GM23338 (cell line): ENCODE measurements at regions not wholly inside any gene's neighbourhood (a gene's known extent, or its start where the extent isn't known, plus 50 kb on each side); places are given as distances from the start of the nearest gene placed in this dataset.

Experiments used
- ATAC-seq: fragments of 200-7000 bp; cut with Tn5 transposase; 3 replicates; pipeline ENCODE4 v1.9.1; 2020
- DNase-seq: peaks from one replicate; pipeline ENCODE4 v3.0.0-alpha.2; 2015; ENCODE audit warnings: low spot score
- H2AFZ ChIP-seq: fragments of 200-600 bp; sonication (generic); 2 replicates; pipeline ENCODE4 v1.8.0; 2016; ENCODE audit warnings: antibody characterized with exemption, mild to moderate bottlenecking, moderate library complexity
- H3F3A ChIP-seq: fragments of 200-600 bp; sonication (generic); replicated peaks from 2 replicates; pipeline ENCODE4 v1.8.0; 2017; ENCODE audit warnings: antibody characterized with exemption, mixed run types, low read depth
- H3K27ac ChIP-seq: fragments of 200-600 bp; sonication (generic); 2 replicates; pipeline ENCODE4 v1.6.1; 2016; ENCODE audit warnings: low read depth
- H3K27me3 ChIP-seq: fragments of 200-600 bp; sonication (generic); 2 replicates; pipeline ENCODE4 v1.8.0; 2016; ENCODE audit warnings: mild to moderate bottlenecking, mixed run types, moderate library complexity; ENCODE audit not compliant: insufficient read depth
- H3K36me3 ChIP-seq: fragments of 200-600 bp; sonication (generic); 2 replicates; pipeline ENCODE4 v1.8.0; 2016; ENCODE audit warnings: mild to moderate bottlenecking; ENCODE audit not compliant: insufficient read depth
- H3K4me1 ChIP-seq: fragments of 200-600 bp; sonication (generic); 2 replicates; pipeline ENCODE4 v1.8.0; 2016; ENCODE audit warnings: mild to moderate bottlenecking, moderate library complexity; ENCODE audit not compliant: insufficient read depth
- H3K4me2 ChIP-seq: fragments of 200-600 bp; sonication (generic); 2 replicates; pipeline ENCODE4 v1.7.1; 2017; ENCODE audit warnings: mixed run types
- H3K4me3 ChIP-seq: fragments of 200-600 bp; sonication (generic); 2 replicates; pipeline ENCODE4 v1.6.1; 2016; ENCODE audit warnings: mixed run types
- H3K79me2 ChIP-seq: fragments of 200-600 bp; sonication (generic); replicated peaks from 2 replicates; pipeline ENCODE4 v1.8.0; 2017; ENCODE audit warnings: mild to moderate bottlenecking; ENCODE audit not compliant: insufficient read depth
- H3K9me2 ChIP-seq: fragments of 200-600 bp; sonication (generic); 2 replicates; pipeline ENCODE4 v1.8.0; 2017; ENCODE audit not compliant: insufficient read depth
- H4K20me1 ChIP-seq: fragments of 200-600 bp; sonication (generic); replicated peaks from 2 replicates; pipeline ENCODE4 v1.8.0; 2017; ENCODE audit warnings: mild to moderate bottlenecking; ENCODE audit not compliant: insufficient read depth
- H3K27ac Mint-ChIP-seq: 2 replicates; pipeline ENCODE4 v1.8.0; 2020; ENCODE audit warnings: inconsistent platforms, mild to moderate bottlenecking, moderate library complexity, mixed read lengths
- H3K27me3 Mint-ChIP-seq: 3 replicates; pipeline ENCODE4 v1.8.0; 2022; ENCODE audit warnings: low read depth, mild to moderate bottlenecking, moderate library complexity, mixed read lengths, inconsistent platforms; ENCODE audit not compliant: insufficient read depth, poor library complexity
- H3K36me3 Mint-ChIP-seq: 3 replicates; pipeline ENCODE4 v1.8.0; 2021; ENCODE audit warnings: low read depth, mild to moderate bottlenecking, inconsistent platforms, moderate library complexity, mixed read lengths
- H3K4me1 Mint-ChIP-seq: 3 replicates; pipeline ENCODE4 v1.8.0; 2020; ENCODE audit warnings: mild to moderate bottlenecking, inconsistent platforms, mixed read lengths
- H3K4me3 Mint-ChIP-seq: 3 replicates; pipeline ENCODE4 v1.8.0; 2021; ENCODE audit warnings: moderate library complexity, mild to moderate bottlenecking, inconsistent platforms, mixed read lengths
- H3K9me3 Mint-ChIP-seq: 3 replicates; pipeline ENCODE4 v1.8.0; 2020; ENCODE audit warnings: moderate library complexity, mild to moderate bottlenecking, inconsistent platforms, mixed read lengths
- CREB1 ChIP-seq: fragments of 250-450 bp; sonication (Bioruptor Pico); IDR thresholded peaks from 2 replicates; pipeline ENCODE4 v1.5.0; 2020; ENCODE audit warnings: low read depth, mild to moderate bottlenecking, moderate library complexity
- CTCF ChIP-seq, 2 experiments: fragments of 200-600 bp in 1 of 2; sonication (generic) in 1 of 2; conservative IDR thresholded peaks; 2 replicates each; pipeline versions ENCODE4 v1.5.1 to v1.6.1; 2016 to 2017; ENCODE audit warnings: antibody characterized with exemption in 2 of 2, low read depth in 2 of 2, mild to moderate bottlenecking in 2 of 2, moderate library complexity in 1 of 2
- EZH2 ChIP-seq: fragments of 200-600 bp; sonication (generic); IDR thresholded peaks from one replicate; pipeline ENCODE4 v1.8.0; 2017; ENCODE audit warnings: antibody characterized with exemption, mild to moderate bottlenecking, low read depth; ENCODE audit not compliant: unreplicated experiment
- EZH2phosphoT487 ChIP-seq: fragments of 200-600 bp; sonication (generic); IDR thresholded peaks from one replicate; pipeline ENCODE4 v1.8.1; 2018; ENCODE audit warnings: antibody characterized with exemption; ENCODE audit not compliant: unreplicated experiment
- JUNB ChIP-seq: IDR thresholded peaks from one replicate; pipeline ENCODE4 v1.6.1; 2016; ENCODE audit warnings: antibody characterized with exemption; ENCODE audit not compliant: unreplicated experiment
- NANOG ChIP-seq: IDR thresholded peaks from 2 replicates; pipeline ENCODE4 v1.6.1; 2016; ENCODE audit warnings: antibody characterized with exemption, borderline replicate concordance
- POLR2AphosphoS5 ChIP-seq: IDR thresholded peaks from 2 replicates; pipeline ENCODE4 v1.6.1; 2016; ENCODE audit warnings: antibody characterized with exemption, low read depth
- REST ChIP-seq: IDR thresholded peaks from one replicate; pipeline ENCODE4 v1.6.1; 2018; ENCODE audit warnings: antibody characterized with exemption; ENCODE audit not compliant: unreplicated experiment
- STAT1 ChIP-seq: IDR thresholded peaks from one replicate; pipeline ENCODE4 v1.6.1; 2016; ENCODE audit warnings: antibody characterized with exemption; ENCODE audit not compliant: unreplicated experiment
- ZNF114 ChIP-seq: fragments of 250-450 bp; sonication (Bioruptor Pico); IDR thresholded peaks from 2 replicates; pipeline ENCODE4 v1.5.0; 2020; ENCODE audit warnings: mild to moderate bottlenecking, moderate library complexity
- ZNF331 ChIP-seq: fragments of 250-450 bp; sonication (Bioruptor Pico); IDR thresholded peaks from 2 replicates; pipeline ENCODE4 v1.5.0; 2020; ENCODE audit warnings: low read depth, mild to moderate bottlenecking, moderate library complexity
- ZNF462 ChIP-seq: fragments of 250-450 bp; sonication (Bioruptor Pico); IDR thresholded peaks from 2 replicates; pipeline ENCODE4 v1.5.0; 2020; ENCODE audit warnings: mild to moderate bottlenecking, moderate library complexity
- TF ChIP-seq, protein P1 (sequence below): IDR thresholded peaks from 2 replicates; pipeline ENCODE4 v1.6.1; 2016; ENCODE audit warnings: antibody characterized with exemption

GRCh38 chr2:66982766-66983165, 414.4 kb upstream of the ETAA1 start:
- ATAC-seq (no peak), DNase-seq (no peak)
- H3K36me3 Mint-ChIP-seq, result no peaks in the 10 kb centered on the region

More at GRCh38 chr2:66982766-66983165, 414.4 kb upstream of the ETAA1 start:
- H3K27ac ChIP-seq, result no peak overlapping the region
- H3F3A ChIP-seq, result no peaks in the 10 kb centered on the region
- H3K4me2 ChIP-seq, result no peak overlapping the region
- Mint-ChIP-seq H3K9me3 (no peaks in the 10 kb centered on the region), H3K4me3 (no peak overlapping the region), H3K27ac (no peak overlapping the region), H3K27me3 (no peaks in the 10 kb centered on the region), H3K4me1 (no peaks in the 10 kb centered on the region)
- TF ChIP-seq STAT1, result no peak
- TF ChIP-seq, protein P1, sequence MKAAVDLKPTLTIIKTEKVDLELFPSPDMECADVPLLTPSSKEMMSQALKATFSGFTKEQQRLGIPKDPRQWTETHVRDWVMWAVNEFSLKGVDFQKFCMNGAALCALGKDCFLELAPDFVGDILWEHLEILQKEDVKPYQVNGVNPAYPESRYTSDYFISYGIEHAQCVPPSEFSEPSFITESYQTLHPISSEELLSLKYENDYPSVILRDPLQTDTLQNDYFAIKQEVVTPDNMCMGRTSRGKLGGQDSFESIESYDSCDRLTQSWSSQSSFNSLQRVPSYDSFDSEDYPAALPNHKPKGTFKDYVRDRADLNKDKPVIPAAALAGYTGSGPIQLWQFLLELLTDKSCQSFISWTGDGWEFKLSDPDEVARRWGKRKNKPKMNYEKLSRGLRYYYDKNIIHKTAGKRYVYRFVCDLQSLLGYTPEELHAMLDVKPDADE, result no peak
- TF ChIP-seq EZH2phosphoT487, result no peak
- no peak for TF ChIP-seq REST
- no peak for TF ChIP-seq CREB1 (CRISPR knock-in tag)
- no peak for TF ChIP-seq NANOG
- TF ChIP-seq ZNF462 (CRISPR knock-in tag), result no peak
- TF ChIP-seq POLR2AphosphoS5, result no peak
- no peak for TF ChIP-seq EZH2
- no peak for TF ChIP-seq ZNF331
- TF ChIP-seq JUNB, result no peak
- TF ChIP-seq CTCF (conservative IDR thresholded peaks at IDR 0.05; ENCODE audit: low read depth in 2 of 2), result no peak
- TF ChIP-seq ZNF114 (CRISPR knock-in tag), result no peak
- no peak overlapping the region for H2AFZ ChIP-seq
- no peaks in the 10 kb centered on the region for H3K79me2 ChIP-seq
- H3K9me2 ChIP-seq, result no peaks in the 10 kb centered on the region
- no peaks in the 10 kb centered on the region for H3K27me3 ChIP-seq
- H3K4me1 ChIP-seq, result no peaks in the 10 kb centered on the region
- no peaks in the 10 kb centered on the region for H4K20me1 ChIP-seq
- H3K36me3 ChIP-seq, result no peaks in the 10 kb centered on the region
- H3K4me3 ChIP-seq, result no peak overlapping the region
